GM23338 (cell line): ENCODE measurements at regions not wholly inside any gene's neighbourhood (a gene's known extent, or its start where the extent isn't known, plus 50 kb on each side); places are given as distances from the start of the nearest gene placed in this dataset.

Experiments used
- ATAC-seq: fragments of 200-7000 bp; cut with Tn5 transposase; 3 replicates; pipeline ENCODE4 v1.9.1; 2020
- DNase-seq: peaks from one replicate; pipeline ENCODE4 v3.0.0-alpha.2; 2015; ENCODE audit warnings: low spot score
- H2AFZ ChIP-seq: fragments of 200-600 bp; sonication (generic); 2 replicates; pipeline ENCODE4 v1.8.0; 2016; ENCODE audit warnings: antibody characterized with exemption, mild to moderate bottlenecking, moderate library complexity
- H3F3A ChIP-seq: fragments of 200-600 bp; sonication (generic); replicated peaks from 2 replicates; pipeline ENCODE4 v1.8.0; 2017; ENCODE audit warnings: antibody characterized with exemption, mixed run types, low read depth
- H3K27ac ChIP-seq: fragments of 200-600 bp; sonication (generic); 2 replicates; pipeline ENCODE4 v1.6.1; 2016; ENCODE audit warnings: low read depth
- H3K27me3 ChIP-seq: fragments of 200-600 bp; sonication (generic); 2 replicates; pipeline ENCODE4 v1.8.0; 2016; ENCODE audit warnings: mild to moderate bottlenecking, mixed run types, moderate library complexity; ENCODE audit not compliant: insufficient read depth
- H3K36me3 ChIP-seq: fragments of 200-600 bp; sonication (generic); 2 replicates; pipeline ENCODE4 v1.8.0; 2016; ENCODE audit warnings: mild to moderate bottlenecking; ENCODE audit not compliant: insufficient read depth
- H3K4me1 ChIP-seq: fragments of 200-600 bp; sonication (generic); 2 replicates; pipeline ENCODE4 v1.8.0; 2016; ENCODE audit warnings: mild to moderate bottlenecking, moderate library complexity; ENCODE audit not compliant: insufficient read depth
- H3K4me2 ChIP-seq: fragments of 200-600 bp; sonication (generic); 2 replicates; pipeline ENCODE4 v1.7.1; 2017; ENCODE audit warnings: mixed run types
- H3K4me3 ChIP-seq: fragments of 200-600 bp; sonication (generic); 2 replicates; pipeline ENCODE4 v1.6.1; 2016; ENCODE audit warnings: mixed run types
- H3K79me2 ChIP-seq: fragments of 200-600 bp; sonication (generic); replicated peaks from 2 replicates; pipeline ENCODE4 v1.8.0; 2017; ENCODE audit warnings: mild to moderate bottlenecking; ENCODE audit not compliant: insufficient read depth
- H3K9me2 ChIP-seq: fragments of 200-600 bp; sonication (generic); 2 replicates; pipeline ENCODE4 v1.8.0; 2017; ENCODE audit not compliant: insufficient read depth
- H4K20me1 ChIP-seq: fragments of 200-600 bp; sonication (generic); replicated peaks from 2 replicates; pipeline ENCODE4 v1.8.0; 2017; ENCODE audit warnings: mild to moderate bottlenecking; ENCODE audit not compliant: insufficient read depth
- H3K27ac Mint-ChIP-seq: 2 replicates; pipeline ENCODE4 v1.8.0; 2020; ENCODE audit warnings: inconsistent platforms, mild to moderate bottlenecking, moderate library complexity, mixed read lengths
- H3K27me3 Mint-ChIP-seq: 3 replicates; pipeline ENCODE4 v1.8.0; 2022; ENCODE audit warnings: low read depth, mild to moderate bottlenecking, moderate library complexity, mixed read lengths, inconsistent platforms; ENCODE audit not compliant: insufficient read depth, poor library complexity
- H3K36me3 Mint-ChIP-seq: 3 replicates; pipeline ENCODE4 v1.8.0; 2021; ENCODE audit warnings: low read depth, mild to moderate bottlenecking, inconsistent platforms, moderate library complexity, mixed read lengths
- H3K4me1 Mint-ChIP-seq: 3 replicates; pipeline ENCODE4 v1.8.0; 2020; ENCODE audit warnings: mild to moderate bottlenecking, inconsistent platforms, mixed read lengths
- H3K4me3 Mint-ChIP-seq: 3 replicates; pipeline ENCODE4 v1.8.0; 2021; ENCODE audit warnings: moderate library complexity, mild to moderate bottlenecking, inconsistent platforms, mixed read lengths
- H3K9me3 Mint-ChIP-seq: 3 replicates; pipeline ENCODE4 v1.8.0; 2020; ENCODE audit warnings: moderate library complexity, mild to moderate bottlenecking, inconsistent platforms, mixed read lengths
- CREB1 ChIP-seq: fragments of 250-450 bp; sonication (Bioruptor Pico); IDR thresholded peaks from 2 replicates; pipeline ENCODE4 v1.5.0; 2020; ENCODE audit warnings: low read depth, mild to moderate bottlenecking, moderate library complexity
- EZH2 ChIP-seq: fragments of 200-600 bp; sonication (generic); IDR thresholded peaks from one replicate; pipeline ENCODE4 v1.8.0; 2017; ENCODE audit warnings: antibody characterized with exemption, mild to moderate bottlenecking, low read depth; ENCODE audit not compliant: unreplicated experiment
- EZH2phosphoT487 ChIP-seq: fragments of 200-600 bp; sonication (generic); IDR thresholded peaks from one replicate; pipeline ENCODE4 v1.8.1; 2018; ENCODE audit warnings: antibody characterized with exemption; ENCODE audit not compliant: unreplicated experiment
- JUNB ChIP-seq: IDR thresholded peaks from one replicate; pipeline ENCODE4 v1.6.1; 2016; ENCODE audit warnings: antibody characterized with exemption; ENCODE audit not compliant: unreplicated experiment
- NANOG ChIP-seq: IDR thresholded peaks from 2 replicates; pipeline ENCODE4 v1.6.1; 2016; ENCODE audit warnings: antibody characterized with exemption, borderline replicate concordance
- POLR2AphosphoS5 ChIP-seq: IDR thresholded peaks from 2 replicates; pipeline ENCODE4 v1.6.1; 2016; ENCODE audit warnings: antibody characterized with exemption, low read depth
- STAT1 ChIP-seq: IDR thresholded peaks from one replicate; pipeline ENCODE4 v1.6.1; 2016; ENCODE audit warnings: antibody characterized with exemption; ENCODE audit not compliant: unreplicated experiment
- ZNF114 ChIP-seq: fragments of 250-450 bp; sonication (Bioruptor Pico); IDR thresholded peaks from 2 replicates; pipeline ENCODE4 v1.5.0; 2020; ENCODE audit warnings: mild to moderate bottlenecking, moderate library complexity
- ZNF331 ChIP-seq: fragments of 250-450 bp; sonication (Bioruptor Pico); IDR thresholded peaks from 2 replicates; pipeline ENCODE4 v1.5.0; 2020; ENCODE audit warnings: low read depth, mild to moderate bottlenecking, moderate library complexity
- TF ChIP-seq, protein P1 (sequence below): IDR thresholded peaks from 2 replicates; pipeline ENCODE4 v1.6.1; 2016; ENCODE audit warnings: antibody characterized with exemption
- TF ChIP-seq, protein P2 (sequence below): IDR thresholded peaks from one replicate; pipeline ENCODE4 v1.6.1; 2018; ENCODE audit warnings: antibody characterized with exemption; ENCODE audit not compliant: unreplicated experiment
- TF ChIP-seq, protein P3 (sequence below): fragments of 250-450 bp; sonication (Bioruptor Pico); IDR thresholded peaks from 2 replicates; pipeline ENCODE4 v1.5.0; 2020; ENCODE audit warnings: mild to moderate bottlenecking, moderate library complexity
- TF ChIP-seq, protein P4 (sequence below), 2 experiments: fragments of 200-600 bp in 1 of 2; sonication (generic) in 1 of 2; conservative IDR thresholded peaks; 2 replicates each; pipeline versions ENCODE4 v1.5.1 to v1.6.1; 2016 to 2017; ENCODE audit warnings: antibody characterized with exemption in 2 of 2, low read depth in 2 of 2, mild to moderate bottlenecking in 2 of 2, moderate library complexity in 1 of 2

DNA sequence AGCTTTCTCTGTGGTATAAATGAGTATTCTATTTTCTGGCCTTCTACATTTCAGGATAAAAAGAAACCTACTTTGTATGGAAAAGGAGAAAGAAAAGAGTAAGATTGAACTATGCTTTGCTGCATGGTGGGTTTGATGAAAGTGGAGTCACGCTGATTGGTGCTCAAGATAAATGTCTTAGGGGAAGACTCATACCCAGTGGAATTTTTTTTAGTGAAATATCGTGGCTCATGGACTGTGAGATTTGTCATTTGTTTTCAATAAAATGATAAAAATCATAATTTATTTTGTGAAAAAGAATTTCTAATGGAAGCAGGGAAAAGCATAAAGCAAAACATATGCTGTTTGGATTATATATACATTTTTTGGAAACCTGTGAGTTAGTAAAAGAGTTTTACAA is 292.5 kb downstream of the ZPLD1 start:
- no peaks in the 10 kb centered on the region for H4K20me1 ChIP-seq
- DNase-seq (no peak), ATAC-seq (no peak)
- H3K4me1 ChIP-seq, result no peaks in the 10 kb centered on the region
- no peaks in the 10 kb centered on the region for H3K27me3 Mint-ChIP-seq
- H3K27ac ChIP-seq, result no peak overlapping the region
- TF ChIP-seq, protein P1, sequence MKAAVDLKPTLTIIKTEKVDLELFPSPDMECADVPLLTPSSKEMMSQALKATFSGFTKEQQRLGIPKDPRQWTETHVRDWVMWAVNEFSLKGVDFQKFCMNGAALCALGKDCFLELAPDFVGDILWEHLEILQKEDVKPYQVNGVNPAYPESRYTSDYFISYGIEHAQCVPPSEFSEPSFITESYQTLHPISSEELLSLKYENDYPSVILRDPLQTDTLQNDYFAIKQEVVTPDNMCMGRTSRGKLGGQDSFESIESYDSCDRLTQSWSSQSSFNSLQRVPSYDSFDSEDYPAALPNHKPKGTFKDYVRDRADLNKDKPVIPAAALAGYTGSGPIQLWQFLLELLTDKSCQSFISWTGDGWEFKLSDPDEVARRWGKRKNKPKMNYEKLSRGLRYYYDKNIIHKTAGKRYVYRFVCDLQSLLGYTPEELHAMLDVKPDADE, result no peak
- TF ChIP-seq STAT1, result no peak
- TF ChIP-seq, protein P2, sequence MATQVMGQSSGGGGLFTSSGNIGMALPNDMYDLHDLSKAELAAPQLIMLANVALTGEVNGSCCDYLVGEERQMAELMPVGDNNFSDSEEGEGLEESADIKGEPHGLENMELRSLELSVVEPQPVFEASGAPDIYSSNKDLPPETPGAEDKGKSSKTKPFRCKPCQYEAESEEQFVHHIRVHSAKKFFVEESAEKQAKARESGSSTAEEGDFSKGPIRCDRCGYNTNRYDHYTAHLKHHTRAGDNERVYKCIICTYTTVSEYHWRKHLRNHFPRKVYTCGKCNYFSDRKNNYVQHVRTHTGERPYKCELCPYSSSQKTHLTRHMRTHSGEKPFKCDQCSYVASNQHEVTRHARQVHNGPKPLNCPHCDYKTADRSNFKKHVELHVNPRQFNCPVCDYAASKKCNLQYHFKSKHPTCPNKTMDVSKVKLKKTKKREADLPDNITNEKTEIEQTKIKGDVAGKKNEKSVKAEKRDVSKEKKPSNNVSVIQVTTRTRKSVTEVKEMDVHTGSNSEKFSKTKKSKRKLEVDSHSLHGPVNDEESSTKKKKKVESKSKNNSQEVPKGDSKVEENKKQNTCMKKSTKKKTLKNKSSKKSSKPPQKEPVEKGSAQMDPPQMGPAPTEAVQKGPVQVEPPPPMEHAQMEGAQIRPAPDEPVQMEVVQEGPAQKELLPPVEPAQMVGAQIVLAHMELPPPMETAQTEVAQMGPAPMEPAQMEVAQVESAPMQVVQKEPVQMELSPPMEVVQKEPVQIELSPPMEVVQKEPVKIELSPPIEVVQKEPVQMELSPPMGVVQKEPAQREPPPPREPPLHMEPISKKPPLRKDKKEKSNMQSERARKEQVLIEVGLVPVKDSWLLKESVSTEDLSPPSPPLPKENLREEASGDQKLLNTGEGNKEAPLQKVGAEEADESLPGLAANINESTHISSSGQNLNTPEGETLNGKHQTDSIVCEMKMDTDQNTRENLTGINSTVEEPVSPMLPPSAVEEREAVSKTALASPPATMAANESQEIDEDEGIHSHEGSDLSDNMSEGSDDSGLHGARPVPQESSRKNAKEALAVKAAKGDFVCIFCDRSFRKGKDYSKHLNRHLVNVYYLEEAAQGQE, result no peak
- TF ChIP-seq ZNF331, result no peak
- TF ChIP-seq ZNF114 (CRISPR knock-in tag), result no peak
- TF ChIP-seq EZH2phosphoT487, result no peak
- no peak for TF ChIP-seq JUNB
- no peak for TF ChIP-seq NANOG
- TF ChIP-seq CREB1, result no peak
- TF ChIP-seq, protein P3, sequence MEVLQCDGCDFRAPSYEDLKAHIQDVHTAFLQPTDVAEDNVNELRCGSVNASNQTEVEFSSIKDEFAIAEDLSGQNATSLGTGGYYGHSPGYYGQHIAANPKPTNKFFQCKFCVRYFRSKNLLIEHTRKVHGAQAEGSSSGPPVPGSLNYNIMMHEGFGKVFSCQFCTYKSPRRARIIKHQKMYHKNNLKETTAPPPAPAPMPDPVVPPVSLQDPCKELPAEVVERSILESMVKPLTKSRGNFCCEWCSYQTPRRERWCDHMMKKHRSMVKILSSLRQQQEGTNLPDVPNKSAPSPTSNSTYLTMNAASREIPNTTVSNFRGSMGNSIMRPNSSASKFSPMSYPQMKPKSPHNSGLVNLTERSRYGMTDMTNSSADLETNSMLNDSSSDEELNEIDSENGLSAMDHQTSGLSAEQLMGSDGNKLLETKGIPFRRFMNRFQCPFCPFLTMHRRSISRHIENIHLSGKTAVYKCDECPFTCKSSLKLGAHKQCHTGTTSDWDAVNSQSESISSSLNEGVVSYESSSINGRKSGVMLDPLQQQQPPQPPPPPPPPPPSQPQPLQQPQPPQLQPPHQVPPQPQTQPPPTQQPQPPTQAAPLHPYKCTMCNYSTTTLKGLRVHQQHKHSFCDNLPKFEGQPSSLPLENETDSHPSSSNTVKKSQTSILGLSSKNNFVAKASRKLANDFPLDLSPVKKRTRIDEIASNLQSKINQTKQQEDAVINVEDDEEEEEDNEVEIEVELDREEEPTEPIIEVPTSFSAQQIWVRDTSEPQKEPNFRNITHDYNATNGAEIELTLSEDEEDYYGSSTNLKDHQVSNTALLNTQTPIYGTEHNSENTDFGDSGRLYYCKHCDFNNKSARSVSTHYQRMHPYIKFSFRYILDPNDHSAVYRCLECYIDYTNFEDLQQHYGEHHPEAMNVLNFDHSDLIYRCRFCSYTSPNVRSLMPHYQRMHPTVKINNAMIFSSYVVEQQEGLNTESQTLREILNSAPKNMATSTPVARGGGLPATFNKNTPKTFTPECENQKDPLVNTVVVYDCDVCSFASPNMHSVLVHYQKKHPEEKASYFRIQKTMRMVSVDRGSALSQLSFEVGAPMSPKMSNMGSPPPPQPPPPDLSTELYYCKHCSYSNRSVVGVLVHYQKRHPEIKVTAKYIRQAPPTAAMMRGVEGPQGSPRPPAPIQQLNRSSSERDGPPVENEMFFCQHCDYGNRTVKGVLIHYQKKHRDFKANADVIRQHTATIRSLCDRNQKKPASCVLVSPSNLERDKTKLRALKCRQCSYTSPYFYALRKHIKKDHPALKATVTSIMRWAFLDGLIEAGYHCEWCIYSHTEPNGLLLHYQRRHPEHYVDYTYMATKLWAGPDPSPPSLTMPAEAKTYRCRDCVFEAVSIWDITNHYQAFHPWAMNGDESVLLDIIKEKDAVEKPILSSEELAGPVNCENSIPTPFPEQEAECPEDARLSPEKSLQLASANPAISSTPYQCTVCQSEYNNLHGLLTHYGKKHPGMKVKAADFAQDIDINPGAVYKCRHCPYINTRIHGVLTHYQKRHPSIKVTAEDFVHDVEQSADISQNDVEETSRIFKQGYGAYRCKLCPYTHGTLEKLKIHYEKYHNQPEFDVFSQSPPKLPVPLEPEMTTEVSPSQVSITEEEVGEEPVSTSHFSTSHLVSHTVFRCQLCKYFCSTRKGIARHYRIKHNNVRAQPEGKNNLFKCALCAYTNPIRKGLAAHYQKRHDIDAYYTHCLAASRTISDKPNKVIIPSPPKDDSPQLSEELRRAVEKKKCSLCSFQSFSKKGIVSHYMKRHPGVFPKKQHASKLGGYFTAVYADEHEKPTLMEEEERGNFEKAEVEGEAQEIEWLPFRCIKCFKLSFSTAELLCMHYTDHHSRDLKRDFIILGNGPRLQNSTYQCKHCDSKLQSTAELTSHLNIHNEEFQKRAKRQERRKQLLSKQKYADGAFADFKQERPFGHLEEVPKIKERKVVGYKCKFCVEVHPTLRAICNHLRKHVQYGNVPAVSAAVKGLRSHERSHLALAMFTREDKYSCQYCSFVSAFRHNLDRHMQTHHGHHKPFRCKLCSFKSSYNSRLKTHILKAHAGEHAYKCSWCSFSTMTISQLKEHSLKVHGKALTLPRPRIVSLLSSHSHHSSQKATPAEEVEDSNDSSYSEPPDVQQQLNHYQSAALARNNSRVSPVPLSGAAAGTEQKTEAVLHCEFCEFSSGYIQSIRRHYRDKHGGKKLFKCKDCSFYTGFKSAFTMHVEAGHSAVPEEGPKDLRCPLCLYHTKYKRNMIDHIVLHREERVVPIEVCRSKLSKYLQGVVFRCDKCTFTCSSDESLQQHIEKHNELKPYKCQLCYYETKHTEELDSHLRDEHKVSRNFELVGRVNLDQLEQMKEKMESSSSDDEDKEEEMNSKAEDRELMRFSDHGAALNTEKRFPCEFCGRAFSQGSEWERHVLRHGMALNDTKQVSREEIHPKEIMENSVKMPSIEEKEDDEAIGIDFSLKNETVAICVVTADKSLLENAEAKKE (CRISPR knock-in tag), result no peak
- no peak for TF ChIP-seq EZH2
- TF ChIP-seq, protein P4, sequence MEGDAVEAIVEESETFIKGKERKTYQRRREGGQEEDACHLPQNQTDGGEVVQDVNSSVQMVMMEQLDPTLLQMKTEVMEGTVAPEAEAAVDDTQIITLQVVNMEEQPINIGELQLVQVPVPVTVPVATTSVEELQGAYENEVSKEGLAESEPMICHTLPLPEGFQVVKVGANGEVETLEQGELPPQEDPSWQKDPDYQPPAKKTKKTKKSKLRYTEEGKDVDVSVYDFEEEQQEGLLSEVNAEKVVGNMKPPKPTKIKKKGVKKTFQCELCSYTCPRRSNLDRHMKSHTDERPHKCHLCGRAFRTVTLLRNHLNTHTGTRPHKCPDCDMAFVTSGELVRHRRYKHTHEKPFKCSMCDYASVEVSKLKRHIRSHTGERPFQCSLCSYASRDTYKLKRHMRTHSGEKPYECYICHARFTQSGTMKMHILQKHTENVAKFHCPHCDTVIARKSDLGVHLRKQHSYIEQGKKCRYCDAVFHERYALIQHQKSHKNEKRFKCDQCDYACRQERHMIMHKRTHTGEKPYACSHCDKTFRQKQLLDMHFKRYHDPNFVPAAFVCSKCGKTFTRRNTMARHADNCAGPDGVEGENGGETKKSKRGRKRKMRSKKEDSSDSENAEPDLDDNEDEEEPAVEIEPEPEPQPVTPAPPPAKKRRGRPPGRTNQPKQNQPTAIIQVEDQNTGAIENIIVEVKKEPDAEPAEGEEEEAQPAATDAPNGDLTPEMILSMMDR (conservative IDR thresholded peaks at IDR 0.05; ENCODE audit: low read depth in 2 of 2), result no peak
- TF ChIP-seq POLR2AphosphoS5, result no peak
- H3K27me3 ChIP-seq, result no peaks in the 10 kb centered on the region
- no peaks in the 10 kb centered on the region for H3F3A ChIP-seq
- no peaks in the 10 kb centered on the region for H3K9me3 Mint-ChIP-seq
- H2AFZ ChIP-seq, result no peak overlapping the region
- H3K4me1 Mint-ChIP-seq, result no peaks in the 10 kb centered on the region; the same call in 2 of the 3 replicates
- H3K36me3 Mint-ChIP-seq, result 0 out of 3 replicates have a peak, but pooled peaks cover 1% of the 10 kb centered on the region
- H3K79me2 ChIP-seq, result no peaks in the 10 kb centered on the region
- H3K4me3 ChIP-seq, result no peak overlapping the region
- H3K9me2 ChIP-seq, result peaks cover 8% of the 10 kb centered on the region
- no peak overlapping the region for H3K4me2 ChIP-seq
- no peak overlapping the region for H3K4me3 Mint-ChIP-seq
- no peaks in the 10 kb centered on the region for H3K36me3 ChIP-seq
- no peak overlapping the region for H3K27ac Mint-ChIP-seq
